ENCODE measurements at regions not wholly inside any gene's neighbourhood (a gene's known extent, or its start where the extent isn't known, plus 50 kb on each side); places are given as distances from the start of the nearest gene placed in this dataset.
A peak's percentile ranks its signal among the peaks of the same experiment; 100 is the strongest.

DNA sequence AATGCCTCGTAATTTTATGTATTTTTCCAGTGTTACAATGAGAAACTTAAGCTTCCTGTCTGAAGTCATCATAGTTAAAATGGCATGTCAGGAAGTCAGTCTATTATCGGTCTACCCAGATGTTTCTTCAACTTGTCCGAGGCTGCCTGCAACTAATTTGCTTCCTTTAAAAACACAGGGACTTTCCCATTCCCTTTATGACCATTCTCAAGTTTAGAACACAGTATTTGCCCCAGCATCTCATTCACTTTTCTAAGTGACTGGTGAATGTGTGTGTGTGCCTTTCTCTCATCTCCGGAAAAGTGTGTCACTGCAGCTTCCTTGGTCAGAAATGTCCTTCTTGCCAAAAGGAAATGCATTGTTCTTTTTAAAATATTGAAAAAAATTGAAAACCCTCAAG is 466.6 kb downstream of the RAP2B start:
- no peaks in the 10 kb centered on the region for H4K20me1 ChIP-seq (ENCODE audit: control insufficient read depth, insufficient read depth, low read depth, low read length)
- H3K4me2 ChIP-seq (ENCODE audit: low read length), result peak overlapping the region; percentile 54
- peak overlapping the region; percentile 36 for H3K4me3 ChIP-seq (ENCODE audit: low read length)
- H3K79me2 ChIP-seq (ENCODE audit: control insufficient read depth, low read length), result no peaks in the 10 kb centered on the region
- peaks cover 16% of the 10 kb centered on the region for H3F3A ChIP-seq (ENCODE audit: control insufficient read depth, insufficient read depth)
- peaks cover 79% of the 10 kb centered on the region for H3K4me1 ChIP-seq (ENCODE audit: control insufficient read depth, low read length)
- H3K27ac ChIP-seq (ENCODE audit: low read depth, low read length), result peak overlapping the region; percentile 34; the same call in 1 of the 2 replicates
- H3K36me3 ChIP-seq (ENCODE audit: control insufficient read depth, low read length), result peaks cover 5% of the 10 kb centered on the region; the same call in 1 of the 2 replicates
- no peaks in the 10 kb centered on the region for H3K27me3 ChIP-seq (ENCODE audit: control insufficient read depth, low read length)
- no peaks in the 10 kb centered on the region for H3K9me2 ChIP-seq (replicated peaks; ENCODE audit: control insufficient read depth, low read length)
- no peaks in the 10 kb centered on the region for H3K9me3 ChIP-seq (ENCODE audit: control insufficient read depth, insufficient read depth, low read length)
- TF ChIP-seq, protein P1, sequence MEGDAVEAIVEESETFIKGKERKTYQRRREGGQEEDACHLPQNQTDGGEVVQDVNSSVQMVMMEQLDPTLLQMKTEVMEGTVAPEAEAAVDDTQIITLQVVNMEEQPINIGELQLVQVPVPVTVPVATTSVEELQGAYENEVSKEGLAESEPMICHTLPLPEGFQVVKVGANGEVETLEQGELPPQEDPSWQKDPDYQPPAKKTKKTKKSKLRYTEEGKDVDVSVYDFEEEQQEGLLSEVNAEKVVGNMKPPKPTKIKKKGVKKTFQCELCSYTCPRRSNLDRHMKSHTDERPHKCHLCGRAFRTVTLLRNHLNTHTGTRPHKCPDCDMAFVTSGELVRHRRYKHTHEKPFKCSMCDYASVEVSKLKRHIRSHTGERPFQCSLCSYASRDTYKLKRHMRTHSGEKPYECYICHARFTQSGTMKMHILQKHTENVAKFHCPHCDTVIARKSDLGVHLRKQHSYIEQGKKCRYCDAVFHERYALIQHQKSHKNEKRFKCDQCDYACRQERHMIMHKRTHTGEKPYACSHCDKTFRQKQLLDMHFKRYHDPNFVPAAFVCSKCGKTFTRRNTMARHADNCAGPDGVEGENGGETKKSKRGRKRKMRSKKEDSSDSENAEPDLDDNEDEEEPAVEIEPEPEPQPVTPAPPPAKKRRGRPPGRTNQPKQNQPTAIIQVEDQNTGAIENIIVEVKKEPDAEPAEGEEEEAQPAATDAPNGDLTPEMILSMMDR (IDR thresholded peaks at IDR 0.05; ENCODE audit: low read depth, low read length, poor library complexity, severe bottlenecking), result no peak
- no peak for TF ChIP-seq EZH2phosphoT487 (IDR thresholded peaks at IDR 0.05; ENCODE audit: borderline replicate concordance, low read length)

- Histone ChIP-seq H3K4me1 (ENCODE audit: control insufficient read depth, low read length) (peaks cover 73% of the 10 kb centered on the region), H3K79me2 (ENCODE audit: control insufficient read depth, low read length) (no peaks in the 10 kb centered on the region), H3K4me2 (ENCODE audit: low read length) (peak overlapping the region; percentile 54), H3F3A (ENCODE audit: control insufficient read depth, insufficient read depth) (peaks cover 16% of the 10 kb centered on the region), H3K36me3 (ENCODE audit: control insufficient read depth, low read length) (peaks cover 5% of the 10 kb centered on the region; the same call in 1 of the 2 replicates), H3K4me3 (ENCODE audit: low read length) (peak overlapping the region; percentile 36; the same call in 1 of the 2 replicates), H3K27me3 (ENCODE audit: control insufficient read depth, low read length) (no peaks in the 10 kb centered on the region), H4K20me1 (ENCODE audit: control insufficient read depth, insufficient read depth, low read depth, low read length) (no peaks in the 10 kb centered on the region), H3K9me3 (ENCODE audit: control insufficient read depth, insufficient read depth, low read length) (no peaks in the 10 kb centered on the region), H3K27ac (ENCODE audit: low read depth, low read length) (peak overlapping the region; percentile 34; the same call in 1 of the 2 replicates), H3K9me2 (replicated peaks; ENCODE audit: control insufficient read depth, low read length) (no peaks in the 10 kb centered on the region)
- TF ChIP-seq, protein P1 (IDR thresholded peaks at IDR 0.05; ENCODE audit: low read depth, low read length, poor library complexity, severe bottlenecking), result no peak
Observed at GRCh38 chr3:153629148-153629547, 467.1 kb downstream of the RAP2B start.

GRCh38 chr3:153631102-153631501 is 469.1 kb downstream of the RAP2B start:
- Histone ChIP-seq H3K9me2 (replicated peaks; ENCODE audit: control insufficient read depth, low read length) (no peaks in the 10 kb centered on the region), H3K27ac (ENCODE audit: low read depth, low read length) (no peak overlapping the region), H3K4me3 (ENCODE audit: low read length) (no peak overlapping the region), H3K4me1 (ENCODE audit: control insufficient read depth, low read length) (peaks cover 54% of the 10 kb centered on the region), H3K9me3 (ENCODE audit: control insufficient read depth, insufficient read depth, low read length) (no peaks in the 10 kb centered on the region), H3K36me3 (ENCODE audit: control insufficient read depth, low read length) (no peaks in the 10 kb centered on the region; the same call in 1 of the 2 replicates), H3K4me2 (ENCODE audit: low read length) (no peak overlapping the region), H3K79me2 (ENCODE audit: control insufficient read depth, low read length) (no peaks in the 10 kb centered on the region), H3F3A (ENCODE audit: control insufficient read depth, insufficient read depth) (peaks cover 5% of the 10 kb centered on the region), H3K27me3 (ENCODE audit: control insufficient read depth, low read length) (no peaks in the 10 kb centered on the region), H4K20me1 (ENCODE audit: control insufficient read depth, insufficient read depth, low read depth, low read length) (no peaks in the 10 kb centered on the region)
- no peak for TF ChIP-seq EZH2phosphoT487 (IDR thresholded peaks at IDR 0.05; ENCODE audit: borderline replicate concordance, low read length)
- TF ChIP-seq, protein P1 (IDR thresholded peaks at IDR 0.05; ENCODE audit: low read depth, low read length, poor library complexity, severe bottlenecking), result no peak
